ENCODE measurements at regions not wholly inside any gene's neighbourhood (a gene's known extent, or its start where the extent isn't known, plus 50 kb on each side); places are given as distances from the start of the nearest gene placed in this dataset.

DNA sequence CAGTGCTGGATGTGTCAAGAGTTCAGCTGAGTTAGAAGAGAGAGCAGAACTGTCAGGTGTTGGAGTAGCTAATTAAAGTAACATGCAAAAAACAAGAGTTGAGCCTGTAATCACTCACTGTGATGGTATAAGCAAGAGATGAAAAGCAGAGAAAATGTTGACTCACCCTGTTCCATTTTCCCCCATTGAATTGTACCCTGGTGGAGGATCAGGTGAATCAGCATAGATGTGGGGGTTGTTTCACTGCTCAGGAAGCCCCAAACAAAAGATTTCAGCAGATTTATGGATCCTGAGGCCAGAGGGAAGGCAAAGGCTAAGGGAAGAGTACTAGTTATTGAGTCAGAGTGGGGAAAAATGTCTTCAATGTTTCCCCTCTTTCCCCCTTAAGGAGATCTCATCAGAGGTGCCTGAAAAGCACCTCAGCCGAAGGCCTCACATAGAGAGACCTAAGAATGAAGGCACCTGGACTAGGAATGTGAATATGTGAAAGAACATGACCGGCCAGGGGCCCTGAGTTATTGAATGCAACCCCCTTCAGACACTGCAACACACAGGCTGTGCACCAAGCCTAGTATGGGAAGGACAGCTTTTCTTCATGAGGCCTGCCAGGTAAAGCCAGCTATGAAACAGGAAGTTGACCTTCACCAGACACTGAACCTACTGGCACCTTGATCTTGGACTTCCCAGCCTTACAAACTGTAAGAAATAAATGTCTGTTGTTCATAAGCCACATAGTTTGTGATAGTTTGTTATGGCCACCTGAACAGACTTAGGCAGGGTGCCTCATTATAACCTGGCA lies 90.1 kb downstream of the TMCO5A start:
- TF ChIP-seq, protein P1, sequence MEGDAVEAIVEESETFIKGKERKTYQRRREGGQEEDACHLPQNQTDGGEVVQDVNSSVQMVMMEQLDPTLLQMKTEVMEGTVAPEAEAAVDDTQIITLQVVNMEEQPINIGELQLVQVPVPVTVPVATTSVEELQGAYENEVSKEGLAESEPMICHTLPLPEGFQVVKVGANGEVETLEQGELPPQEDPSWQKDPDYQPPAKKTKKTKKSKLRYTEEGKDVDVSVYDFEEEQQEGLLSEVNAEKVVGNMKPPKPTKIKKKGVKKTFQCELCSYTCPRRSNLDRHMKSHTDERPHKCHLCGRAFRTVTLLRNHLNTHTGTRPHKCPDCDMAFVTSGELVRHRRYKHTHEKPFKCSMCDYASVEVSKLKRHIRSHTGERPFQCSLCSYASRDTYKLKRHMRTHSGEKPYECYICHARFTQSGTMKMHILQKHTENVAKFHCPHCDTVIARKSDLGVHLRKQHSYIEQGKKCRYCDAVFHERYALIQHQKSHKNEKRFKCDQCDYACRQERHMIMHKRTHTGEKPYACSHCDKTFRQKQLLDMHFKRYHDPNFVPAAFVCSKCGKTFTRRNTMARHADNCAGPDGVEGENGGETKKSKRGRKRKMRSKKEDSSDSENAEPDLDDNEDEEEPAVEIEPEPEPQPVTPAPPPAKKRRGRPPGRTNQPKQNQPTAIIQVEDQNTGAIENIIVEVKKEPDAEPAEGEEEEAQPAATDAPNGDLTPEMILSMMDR (IDR thresholded peaks at IDR 0.05) = no peak
- no peak for TF ChIP-seq POLR2A (IDR thresholded peaks at IDR 0.05)
- TF ChIP-seq EP300 (IDR thresholded peaks at IDR 0.05) = no peak

Measured in suprapubic skin (tissue), 3 donors.